HG02623 (cell line): ENCODE measurements at regions not wholly inside any gene's neighbourhood (a gene's known extent, or its start where the extent isn't known, plus 50 kb on each side); places are given as distances from the start of the nearest gene placed in this dataset.
"Not testable (repeated sequence)": the region's sequence is repeated elsewhere in the genome, so short reads cannot be mapped to it uniquely, and the experiment has no call there.

Experiments used
- ATAC-seq: cut with Tn5 transposase; IDR thresholded peaks from one replicate; pipeline ENCODE4 v1.9.1; 2021; ENCODE audit warnings: moderate library complexity; ENCODE audit not compliant: unreplicated experiment

DNA sequence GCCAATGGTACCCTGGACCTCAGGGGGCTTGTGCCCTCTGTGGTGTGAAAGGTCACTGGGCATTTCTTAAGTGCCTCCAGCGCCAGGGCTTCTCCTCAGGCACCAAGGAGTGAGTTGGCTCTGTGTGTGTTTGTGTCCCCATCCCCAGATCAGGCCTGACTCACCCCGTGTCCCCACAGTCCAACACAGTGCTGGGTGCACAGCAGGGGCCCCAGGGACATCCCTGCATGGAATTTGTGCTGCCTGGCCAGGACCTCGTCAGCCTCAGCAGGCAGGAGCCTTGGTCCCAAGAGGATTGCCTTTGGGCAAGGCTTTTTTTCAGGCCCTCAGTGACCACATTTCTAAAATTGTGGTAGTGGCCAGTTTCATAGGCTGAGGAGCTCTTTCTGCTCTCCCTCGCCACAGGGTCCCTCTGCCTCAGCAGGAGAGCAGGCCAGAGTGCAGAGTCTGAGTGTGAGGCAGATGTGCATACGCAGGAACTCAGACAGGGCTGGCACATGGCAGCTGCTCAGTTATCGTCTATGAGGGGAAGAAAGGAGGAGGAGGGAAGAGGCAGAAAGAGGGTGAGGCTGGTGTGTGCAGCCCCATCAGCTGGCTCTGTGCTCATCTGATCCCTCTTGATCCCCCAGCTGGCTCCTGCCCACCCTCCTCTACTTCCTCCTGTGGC lies 215.6 kb downstream of the RPLP1 start:
- ATAC-seq = no peak

DNA sequence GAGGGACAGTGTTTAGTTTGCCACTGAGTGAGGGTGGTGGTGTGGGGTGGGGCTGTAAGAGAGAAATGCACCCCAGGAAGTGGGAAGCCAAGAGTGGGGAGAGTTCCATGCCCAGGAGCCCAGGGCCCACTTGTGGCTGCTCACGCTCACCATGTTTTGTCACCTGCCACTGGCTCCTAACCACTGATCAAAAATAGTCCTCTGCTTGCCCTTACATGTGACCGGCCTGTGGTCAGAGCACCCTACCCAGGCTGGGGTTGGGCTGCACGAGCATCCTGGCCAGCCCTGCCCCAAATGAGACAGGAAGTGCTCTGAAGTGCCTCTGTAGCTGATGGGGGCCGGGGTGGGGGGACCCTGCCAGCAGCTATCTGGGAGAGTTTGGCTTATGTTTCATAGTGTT lies 216.3 kb downstream of the RPLP1 start:
- peak; percentile 60 for ATAC-seq

DNA sequence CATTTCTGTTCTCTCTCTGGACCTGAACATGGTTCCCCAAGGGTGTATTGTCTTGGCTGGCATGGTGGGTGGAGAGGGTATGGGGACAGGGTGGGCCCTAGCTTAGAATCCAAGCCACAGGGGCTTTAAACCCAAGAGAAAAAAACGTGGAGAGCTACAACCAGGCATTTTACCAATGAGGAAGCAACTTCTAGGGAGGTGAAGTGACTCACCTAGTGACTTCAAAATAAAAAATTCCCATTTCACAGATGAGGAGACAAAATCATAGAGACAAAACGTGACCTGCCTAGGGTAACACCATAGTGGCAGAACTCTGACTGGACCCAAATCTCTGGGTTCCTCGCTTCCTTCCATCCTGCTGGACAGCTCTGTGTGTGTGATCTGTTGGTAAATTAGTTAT lies 216.8 kb downstream of the RPLP1 start:
- no peak for ATAC-seq

DNA sequence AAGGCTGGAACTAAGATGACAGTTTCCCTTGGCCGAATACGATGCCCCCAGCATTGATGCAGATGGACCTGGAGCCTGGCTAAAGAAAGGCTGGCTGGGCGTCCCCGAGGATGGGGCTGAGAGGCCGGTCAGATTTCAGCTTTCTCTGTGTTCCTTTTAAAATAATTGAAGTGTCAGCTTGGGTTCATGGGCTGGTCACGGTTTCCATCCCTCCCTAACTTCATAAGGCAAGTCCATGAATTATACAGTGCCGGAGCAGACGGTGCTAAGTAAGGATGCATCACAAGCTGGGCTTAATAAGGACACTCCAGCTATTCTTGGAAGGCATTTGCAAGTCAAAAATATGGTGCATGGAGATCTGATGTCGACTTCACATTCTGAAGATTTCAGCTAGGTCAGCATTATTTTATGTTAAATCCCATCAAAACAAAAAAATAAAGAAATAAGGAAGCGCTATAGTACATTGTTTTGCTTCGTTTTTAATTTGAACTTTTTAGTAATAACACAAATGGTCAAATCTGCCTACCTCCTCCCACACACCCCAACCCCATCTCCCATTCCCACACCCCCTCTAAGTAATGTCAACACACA lies 220.8 kb downstream of the RPLP1 start:
- ATAC-seq = no peak

DNA sequence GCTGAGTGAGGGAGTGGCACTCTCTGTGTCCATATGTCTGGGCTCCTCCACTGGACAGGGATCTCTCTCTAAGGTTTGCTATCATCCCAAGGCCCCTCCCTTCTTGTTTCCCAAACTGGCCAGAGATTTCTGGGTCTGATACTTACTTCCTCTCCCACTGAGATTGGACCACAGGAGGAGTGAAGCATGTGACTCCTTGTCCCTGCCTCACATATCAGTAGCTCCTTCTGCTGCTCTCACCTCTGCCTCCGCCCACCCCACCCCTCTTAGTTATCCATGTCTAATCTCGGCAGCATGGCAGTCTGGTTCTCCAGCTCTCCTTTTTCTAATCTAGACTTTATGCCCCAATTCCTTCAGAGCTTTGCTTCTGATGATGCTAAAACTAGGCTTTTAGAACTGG lies 223.1 kb downstream of the RPLP1 start:
- no peak for ATAC-seq

DNA sequence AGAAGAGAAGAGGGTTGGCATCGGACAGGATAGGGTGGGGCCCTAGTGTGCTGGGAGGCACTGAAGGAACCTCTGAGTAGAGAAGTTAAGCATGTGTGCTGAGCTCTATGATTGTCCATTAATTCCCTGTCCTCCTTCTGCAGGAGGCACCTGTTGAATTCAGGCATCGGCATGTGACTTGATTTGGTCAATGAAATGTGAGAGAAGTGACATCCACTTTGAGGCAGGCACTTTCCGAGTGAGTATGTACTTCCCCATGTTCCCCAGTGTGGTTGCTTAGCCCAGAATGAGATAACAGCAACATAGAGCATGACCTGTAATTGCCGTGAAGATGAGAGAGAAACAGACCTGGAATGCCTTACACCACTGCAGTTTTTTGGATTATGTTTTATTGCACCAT lies 224.8 kb downstream of the RPLP1 start:
- no peak for ATAC-seq

DNA sequence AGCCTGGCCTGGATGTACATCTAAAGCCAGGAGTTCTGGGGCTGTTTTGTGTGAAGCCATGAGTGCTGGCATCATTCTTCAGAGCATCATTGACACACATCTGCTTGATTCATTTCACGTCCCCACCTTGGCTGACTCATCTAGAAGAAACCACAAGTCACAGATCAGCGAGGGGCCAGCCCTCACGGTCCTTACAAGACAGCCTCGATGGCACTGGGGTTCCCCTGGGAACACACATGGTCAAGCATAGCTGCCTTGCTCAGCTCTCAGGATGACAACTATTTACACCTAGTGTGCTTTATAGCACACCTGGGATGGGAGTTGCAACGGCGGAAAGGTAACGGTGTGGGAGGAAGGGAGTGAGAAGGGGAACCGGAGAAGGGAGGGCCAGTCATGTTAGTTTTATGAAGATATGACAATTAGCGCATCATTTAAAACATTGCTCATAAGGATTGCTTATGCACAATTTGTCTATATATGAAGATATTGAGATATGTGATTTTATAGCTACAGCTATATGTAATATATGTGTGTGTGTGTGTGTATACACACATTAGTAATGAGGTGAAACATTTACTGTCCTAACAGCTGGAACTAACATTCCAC lies 227.1 kb downstream of the RPLP1 start:
- ATAC-seq = peak; percentile 80

DNA sequence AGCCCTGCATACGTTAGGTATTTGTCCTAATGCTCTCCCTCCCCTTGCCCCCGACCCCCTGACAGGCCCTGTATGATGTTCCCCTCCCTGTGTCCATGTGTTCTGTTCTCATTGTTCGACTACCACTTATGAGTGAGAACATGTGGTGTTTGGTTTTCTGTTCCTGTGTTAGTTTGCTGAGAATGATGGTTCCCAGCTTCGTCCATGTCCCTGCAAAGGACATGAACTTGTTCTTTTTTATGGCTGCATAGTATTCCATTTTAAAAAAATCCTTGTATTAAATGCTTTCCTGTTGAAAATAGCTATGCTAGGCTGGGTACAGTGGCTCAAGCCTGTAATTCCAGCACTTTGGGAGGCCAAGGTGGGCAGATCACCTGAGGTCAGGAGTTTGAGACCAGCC lies 232.2 kb downstream of the RPLP1 start:
- not testable (repeated sequence) for ATAC-seq

DNA sequence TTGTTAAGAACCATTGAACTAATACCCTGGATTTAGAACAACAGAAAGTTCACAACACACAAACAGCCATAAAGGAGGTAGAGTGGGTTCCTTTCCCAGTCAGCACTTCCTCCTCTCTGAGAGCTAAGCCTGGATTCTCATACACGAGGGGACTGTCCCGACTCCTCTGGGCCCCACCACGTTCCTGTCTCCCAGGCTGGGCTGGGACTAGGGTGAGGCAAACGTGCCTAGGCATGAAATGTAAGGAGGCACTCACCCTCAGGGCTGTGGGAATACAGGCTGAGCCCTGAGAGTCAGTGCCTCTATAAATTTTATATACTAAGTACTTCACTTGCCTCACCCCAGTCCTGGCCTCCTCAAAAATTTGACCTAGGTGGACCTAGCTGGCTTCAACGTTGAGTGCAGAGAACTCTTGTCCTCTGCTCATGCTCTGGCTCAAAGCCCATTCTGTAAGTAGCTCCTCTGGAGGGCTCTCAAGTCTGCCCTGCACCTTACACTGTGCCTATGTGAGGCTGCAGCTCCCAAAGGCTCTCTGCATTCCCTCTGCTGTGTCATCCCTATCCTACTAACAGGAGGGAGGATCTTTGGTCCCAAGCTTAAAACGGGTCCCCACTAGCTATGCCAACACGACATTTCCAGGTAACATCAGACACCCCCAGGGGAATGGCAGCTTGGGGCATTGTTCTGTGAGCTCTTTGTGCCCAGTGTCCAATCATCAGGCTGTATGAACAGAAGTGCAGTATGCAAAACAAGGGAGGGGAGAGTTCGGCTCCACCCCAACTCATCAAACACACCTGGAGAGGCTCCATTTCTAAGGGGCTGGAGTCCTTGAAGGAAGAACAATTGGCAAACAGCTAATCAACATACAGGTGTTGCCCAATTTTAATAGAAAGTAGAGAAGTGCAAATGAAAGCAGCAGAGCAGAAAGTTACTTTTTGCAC lies 233.2 kb downstream of the RPLP1 start:
- no peak for ATAC-seq

DNA sequence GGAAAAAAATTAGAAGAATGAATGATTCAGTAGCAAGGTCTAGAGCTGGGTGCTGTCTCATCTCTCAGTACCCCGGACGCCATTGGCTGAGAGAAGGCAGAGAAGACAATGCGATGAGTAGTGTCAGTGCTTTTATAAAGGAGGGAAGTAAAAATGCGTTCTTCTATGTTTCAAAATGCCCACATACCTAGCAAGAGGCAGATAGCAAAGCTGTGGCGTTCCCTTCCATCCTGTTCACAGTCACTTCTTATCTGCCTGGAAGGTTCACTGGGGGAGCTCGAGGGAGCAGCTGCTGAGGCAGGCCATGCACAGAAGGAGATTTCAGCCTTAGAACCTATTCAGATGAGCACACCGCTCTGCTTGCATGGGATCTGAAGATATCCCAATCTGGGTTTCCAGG lies 234.0 kb downstream of the RPLP1 start:
- no peak for ATAC-seq

DNA sequence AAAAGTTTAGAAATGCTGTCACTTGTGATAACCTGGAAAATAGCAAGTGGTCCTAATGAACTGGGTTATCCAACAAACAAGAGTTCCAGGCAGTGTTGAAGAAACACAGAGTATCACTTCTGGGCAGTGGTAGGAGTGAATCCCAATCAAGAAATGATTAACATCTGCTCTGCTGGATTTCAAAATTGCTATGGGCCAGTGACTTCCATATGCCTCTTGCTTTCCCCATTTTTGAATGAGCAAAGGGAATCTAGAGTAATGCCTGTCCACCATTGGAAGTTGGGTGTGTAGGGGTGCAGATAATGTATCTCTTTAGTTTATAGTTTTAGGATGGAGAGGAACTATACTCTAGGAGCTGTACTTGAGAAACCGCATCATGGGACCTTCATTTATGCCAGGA lies 236.5 kb downstream of the RPLP1 start:
- ATAC-seq = no peak

DNA sequence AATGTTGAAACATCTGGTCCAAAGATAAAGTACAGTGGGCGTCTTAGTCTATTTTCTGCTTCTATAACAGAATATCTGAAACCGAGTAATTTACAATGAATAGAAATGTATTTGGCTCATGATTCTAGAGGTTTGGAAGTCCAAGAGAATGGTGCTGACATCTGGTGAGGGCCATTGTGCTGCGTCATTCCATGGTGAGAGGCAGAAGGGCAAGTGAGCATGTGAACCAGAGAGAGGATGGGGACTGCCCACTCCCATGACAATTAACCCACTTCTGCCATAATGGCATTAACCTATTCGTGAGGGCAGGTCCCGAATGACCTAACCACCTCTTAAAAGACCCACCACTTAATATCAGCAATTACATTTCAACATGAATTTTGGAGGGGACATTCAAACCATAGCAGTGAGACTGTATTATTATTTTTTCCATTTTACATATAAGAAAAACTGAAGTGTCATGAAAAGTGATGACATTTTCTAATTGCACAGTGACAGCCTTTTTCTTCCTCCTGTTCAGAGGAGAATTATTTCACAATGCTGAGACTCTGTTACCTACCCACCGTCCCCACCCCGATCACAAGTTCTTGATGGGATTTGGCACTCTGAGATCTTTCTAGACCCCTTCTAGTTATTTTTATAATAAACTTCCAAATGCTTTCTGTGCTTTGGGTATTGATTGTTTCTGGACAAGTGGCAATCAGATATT lies 238.8 kb downstream of the RPLP1 start:
- ATAC-seq = no peak

DNA sequence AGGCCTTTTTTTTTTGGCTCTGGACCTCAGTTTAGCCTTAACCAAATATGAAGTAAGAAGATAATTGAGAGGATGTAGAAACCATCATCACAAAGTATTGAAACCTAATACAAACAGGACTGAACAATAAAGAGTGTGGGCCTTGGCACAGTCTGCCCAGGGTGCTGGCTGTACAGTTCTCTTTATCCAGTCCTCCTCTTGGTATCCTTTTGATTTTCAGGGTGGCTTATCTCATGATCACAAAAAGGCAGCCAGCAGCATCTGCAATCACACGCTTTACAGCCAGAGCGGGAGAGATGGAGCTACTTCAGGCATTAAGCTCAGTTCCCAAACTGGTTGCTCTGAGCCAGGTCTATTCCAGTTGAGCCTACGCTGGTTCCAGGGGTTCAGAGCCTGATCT lies 239.7 kb downstream of the RPLP1 start:
- ATAC-seq = no peak

DNA sequence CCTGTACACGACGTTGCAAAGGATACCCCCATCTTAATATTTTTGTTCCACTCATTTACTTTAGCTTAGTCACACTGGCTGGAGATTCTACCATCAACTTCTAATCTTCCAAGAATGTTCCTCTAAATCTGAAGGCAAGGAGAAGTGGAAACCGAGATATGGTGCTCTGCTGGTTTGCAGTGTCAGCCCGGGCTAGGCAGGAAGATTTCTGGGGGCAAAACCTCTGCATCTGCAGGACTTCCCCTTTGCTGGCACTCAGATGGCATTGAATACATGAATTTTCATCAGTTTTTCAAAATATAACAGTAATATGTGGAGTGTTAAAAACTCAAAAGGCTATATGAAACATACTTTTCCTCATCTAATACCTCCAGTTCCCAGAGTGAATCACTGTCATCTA lies 240.4 kb downstream of the RPLP1 start:
- ATAC-seq = no peak

DNA sequence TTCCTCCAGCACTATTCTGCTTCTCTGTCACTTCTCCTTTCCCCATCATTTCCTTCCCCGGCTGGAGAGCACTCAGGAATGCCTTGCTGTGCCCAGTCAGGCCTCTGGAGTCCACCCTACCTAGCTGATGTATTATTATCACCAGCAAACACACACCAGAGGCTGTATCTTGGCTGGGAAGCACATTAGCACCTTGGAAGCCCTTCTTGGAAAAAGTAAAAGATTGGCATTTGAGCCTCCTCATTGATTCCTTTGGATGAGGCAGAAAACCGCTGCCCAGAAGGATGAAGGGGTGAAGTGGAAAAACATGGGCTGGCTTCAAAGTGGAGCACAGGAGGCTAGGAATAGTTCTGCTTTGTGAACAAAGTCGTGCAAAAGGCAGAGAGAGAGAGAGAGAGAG lies 244.3 kb downstream of the RPLP1 start:
- ATAC-seq = no peak

DNA sequence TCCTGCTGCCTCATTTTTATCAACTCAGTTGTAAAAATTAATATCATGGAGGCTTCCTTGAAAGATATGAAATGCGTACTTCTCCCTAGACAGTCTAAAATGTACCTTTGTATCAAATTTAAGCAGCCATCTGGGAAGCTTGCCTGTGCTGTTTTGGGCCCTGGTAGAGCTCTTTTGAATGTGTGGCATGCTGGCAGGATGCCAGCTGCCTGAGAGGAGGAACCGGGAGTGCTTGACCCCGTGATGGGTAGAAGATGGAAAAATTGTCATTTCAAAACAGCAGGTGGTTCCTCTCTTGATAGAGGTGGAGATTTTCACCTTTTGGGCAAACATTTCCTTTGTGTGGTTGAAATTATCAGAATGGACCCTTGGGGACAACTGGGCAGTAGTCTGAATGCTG lies 245.3 kb downstream of the RPLP1 start:
- ATAC-seq = no peak

DNA sequence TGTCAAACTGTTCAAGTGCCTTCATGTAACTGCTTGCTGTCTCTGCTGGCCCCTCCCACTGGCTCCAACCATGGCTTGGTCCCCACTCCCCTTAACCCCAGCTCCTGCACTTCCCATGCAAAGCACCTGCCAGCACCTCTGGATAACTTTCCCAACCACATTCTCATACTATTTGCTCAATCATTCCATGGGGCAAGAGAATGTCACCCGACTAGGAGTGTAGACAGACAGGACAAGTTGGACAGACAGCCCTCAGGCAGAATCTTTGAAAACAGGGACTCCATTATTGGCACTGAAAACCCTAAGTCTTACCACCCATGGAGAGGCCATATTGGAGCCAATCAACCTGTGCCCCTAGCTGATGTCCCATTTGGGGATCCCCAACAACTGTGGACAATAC lies 246.5 kb downstream of the RPLP1 start:
- ATAC-seq = no peak

DNA sequence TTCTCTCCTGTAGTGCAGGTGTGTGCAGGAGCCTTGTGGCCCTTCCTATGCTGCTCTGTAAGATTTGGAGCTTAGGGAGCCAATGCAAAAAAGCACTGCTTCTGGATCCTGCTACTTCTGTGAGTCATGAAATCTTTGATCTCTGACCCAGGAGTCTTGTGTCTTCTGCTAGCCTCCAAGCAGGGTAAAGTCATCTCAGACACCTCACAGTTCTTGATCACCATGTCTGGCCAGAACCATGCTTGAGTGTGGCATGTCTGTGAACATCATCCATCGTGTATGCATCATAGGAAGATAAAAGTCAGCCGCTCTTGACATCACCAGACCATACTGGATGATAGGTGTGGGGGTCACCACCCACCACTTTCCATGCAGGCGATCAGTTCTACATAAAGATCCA lies 247.8 kb downstream of the RPLP1 start:
- no peak for ATAC-seq

DNA sequence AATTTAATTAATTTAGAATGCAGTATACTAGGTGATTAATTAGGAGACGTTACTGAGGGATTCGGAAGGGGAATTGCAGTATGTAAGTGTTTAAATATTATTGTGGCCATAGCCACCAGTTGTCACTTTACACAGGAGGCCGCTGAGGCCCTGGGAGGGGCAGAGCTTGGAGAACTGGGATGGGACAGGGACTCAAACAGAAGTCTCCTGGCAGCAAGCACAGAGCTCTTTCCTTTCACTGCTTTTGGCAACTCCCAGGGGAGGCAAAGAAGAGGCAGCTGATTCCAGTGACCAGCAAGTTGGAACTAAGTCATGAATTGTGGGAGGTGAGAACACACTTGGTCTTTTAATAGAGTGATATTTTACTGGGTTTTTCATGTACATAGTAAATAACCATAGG lies 248.6 kb downstream of the RPLP1 start:
- ATAC-seq = no peak

DNA sequence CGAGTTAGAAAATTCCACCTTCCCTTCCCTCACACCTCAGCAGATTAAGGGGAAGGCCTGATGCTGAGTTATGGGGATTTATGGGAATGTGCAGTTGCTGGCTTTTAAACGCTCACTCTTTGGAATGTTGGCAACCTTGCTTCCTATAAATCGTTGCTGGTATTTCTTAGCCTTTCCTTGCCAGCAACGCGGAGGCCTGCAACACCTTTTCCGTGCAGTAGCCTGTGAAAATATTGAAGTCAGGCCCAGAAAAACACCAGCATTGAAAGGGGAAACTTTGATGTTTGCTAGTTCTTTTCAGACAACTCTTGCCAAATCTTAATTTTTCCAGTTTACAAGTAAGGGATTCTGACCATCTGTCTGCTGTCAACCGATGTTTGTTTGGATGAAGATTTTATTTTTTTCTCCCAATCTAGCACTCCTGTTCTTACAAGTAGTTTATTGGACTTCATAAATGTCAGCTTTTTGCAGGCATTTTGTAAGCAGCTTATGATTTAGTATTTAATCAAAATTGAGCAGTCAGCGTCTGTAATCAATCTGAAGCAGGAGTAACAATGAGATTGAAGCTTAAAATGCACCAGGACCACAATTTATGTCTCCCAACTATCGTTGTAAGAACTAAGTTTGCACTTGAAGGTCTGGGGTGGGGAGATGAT lies 251.0 kb downstream of the RPLP1 start:
- no peak for ATAC-seq

DNA sequence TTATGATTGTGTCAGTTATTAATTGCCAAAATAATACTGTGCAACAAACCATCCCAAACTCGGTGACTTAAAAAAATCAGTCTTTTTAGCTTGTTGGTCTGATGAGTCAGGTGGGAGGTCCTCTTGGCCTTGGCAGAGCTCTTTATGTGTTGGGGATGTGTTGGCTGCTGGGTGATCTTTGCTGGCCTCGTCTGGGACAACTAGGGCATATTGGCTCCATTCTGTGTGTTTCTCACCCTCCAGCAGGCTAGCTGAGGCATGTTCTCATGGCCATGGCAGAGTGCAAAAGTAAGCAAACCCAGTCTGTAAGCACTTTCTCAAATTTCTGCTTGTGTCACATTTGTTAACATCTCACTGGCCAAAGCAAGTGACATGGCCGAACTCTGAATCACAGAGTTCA lies 251.6 kb downstream of the RPLP1 start:
- no peak for ATAC-seq
